AG20443 (cell line): ENCODE measurements at regions not wholly inside any gene's neighbourhood (a gene's known extent, or its start where the extent isn't known, plus 50 kb on each side); places are given as distances from the start of the nearest gene placed in this dataset.

Experiments
- DNase-seq: peaks from one replicate; pipeline ENCODE4 v3.0.0; 2012; ENCODE audit warnings: low spot score, mixed read lengths

DNA sequence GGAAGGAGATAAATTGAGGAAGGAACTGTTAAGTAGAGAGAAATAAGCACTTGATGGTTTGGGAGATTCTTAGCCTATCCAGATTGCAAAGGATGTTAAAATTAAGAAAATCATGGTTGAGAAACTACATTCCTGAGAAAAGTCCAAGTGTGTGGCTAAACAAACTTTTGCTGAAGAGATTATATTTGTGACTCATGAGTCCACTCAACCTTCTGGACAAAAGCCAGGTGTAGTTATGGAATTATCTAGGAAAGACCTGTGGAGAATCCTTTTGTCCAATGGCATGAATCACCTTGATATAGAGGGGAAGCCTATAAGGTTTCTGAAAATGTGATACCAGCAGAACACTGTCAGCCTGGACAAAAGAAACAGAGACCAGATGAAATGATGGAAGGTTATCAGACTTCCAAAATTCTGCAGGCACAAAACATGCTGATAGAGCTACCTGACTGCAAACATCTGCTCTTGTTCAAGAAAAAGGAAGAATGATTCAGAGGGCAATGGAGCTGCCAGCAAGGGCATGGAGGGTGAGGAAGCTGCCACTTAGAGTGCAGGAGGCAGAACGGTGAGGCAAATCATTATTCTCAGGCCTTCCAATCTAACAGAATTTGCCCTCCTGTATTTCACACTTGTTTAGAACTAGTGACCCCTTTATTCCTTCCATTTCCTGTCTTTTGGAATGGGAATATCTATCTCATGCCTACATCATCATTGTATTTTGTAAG is 300.6 kb upstream of the PRMT6 start:
- DNase-seq = peak; percentile 58

DNA sequence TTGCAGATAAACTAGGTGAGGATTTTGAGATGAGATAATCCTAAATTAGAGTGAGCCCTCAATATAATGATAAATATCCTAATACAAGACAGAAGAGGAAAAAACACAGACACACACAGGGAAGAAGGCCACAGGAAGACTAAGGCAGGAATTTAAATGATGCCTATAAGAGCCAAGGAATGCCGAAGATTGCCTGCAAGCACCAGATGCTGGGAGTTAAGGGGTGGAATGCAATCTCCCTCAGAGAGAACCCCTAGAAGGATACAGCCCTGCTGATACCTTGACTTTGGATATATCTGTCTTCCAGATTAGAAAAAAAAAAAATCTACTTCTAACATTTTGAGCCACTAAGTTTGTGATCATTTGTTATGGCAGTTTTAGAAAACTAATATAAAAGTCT is 299.7 kb upstream of the PRMT6 start:
- DNase-seq = no peak

DNA sequence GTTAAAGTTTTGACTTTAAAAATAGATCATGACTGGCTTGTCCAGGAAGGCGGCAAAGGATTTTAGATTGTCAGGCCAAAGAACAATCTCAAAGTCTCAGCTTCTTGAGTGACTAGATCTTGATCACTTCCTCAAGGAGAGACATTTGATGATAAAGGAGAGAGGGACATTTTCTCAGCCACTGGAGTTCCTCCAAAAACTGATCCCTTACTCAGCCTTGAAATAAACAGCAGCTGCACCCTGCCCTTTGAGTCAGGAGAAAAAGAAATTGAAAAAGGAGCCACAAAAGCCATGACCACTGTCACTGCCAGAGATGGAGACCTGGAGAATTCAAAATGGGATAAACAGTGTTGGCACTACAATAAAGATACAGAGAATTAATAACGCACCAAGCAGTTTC is 288.4 kb upstream of the PRMT6 start:
- DNase-seq = peak; percentile 14

DNA sequence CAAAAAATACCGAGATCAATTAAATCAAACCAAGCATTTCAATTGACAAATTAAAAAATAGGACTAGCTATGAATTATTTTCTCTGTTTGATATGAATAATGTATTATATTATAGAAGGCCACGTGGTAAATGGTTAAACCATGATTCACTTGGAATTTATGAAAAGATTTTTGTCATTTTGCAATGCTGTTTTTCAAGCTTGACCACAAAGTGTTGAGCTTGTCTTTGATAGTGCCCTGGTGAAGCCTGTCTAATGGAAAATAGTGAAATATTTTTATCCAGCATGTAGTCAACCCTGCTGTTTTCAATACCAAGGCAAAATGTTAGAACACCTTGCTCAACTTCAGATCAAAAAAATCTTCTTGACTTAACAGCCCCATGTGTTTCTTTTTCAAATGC is 288.0 kb upstream of the PRMT6 start:
- DNase-seq = peak; percentile 29

DNA sequence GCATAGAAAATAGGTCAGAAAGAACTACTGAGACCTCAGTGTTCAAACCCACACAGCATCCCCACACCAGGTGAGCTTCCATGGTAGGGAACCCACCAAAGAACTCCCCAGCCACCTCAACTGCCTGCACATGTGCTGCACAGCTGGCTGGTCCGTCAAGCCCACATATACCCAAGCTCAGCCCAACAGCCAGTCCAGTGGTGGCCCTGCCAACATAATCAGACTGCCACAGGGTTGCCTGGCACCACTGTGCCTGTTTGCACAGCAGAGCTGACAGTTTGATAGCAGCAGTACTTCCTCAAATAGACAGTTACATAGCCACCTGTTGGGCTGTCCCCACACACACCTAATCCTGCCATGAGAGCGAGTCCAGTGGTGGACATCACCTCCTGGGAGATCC is 283.3 kb upstream of the PRMT6 start:
- DNase-seq = no peak

DNA sequence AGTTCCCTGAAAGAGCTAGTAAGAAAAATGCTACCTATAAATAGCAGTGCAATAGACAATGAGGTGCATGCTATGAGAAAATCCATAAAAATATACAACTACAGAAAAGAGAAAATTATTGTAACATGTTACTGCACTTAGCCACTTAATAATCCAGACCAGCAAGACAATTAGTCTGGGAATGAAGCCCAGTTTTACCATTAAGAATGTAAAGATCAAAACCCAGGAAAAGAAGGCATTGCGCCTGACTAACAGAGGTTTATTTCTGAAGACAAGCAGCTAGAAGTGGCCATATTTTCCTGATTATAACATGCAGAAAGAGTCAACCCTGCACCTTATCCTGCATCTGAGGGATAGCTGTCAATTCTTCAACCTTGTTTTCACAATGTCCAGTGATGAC is 276.4 kb upstream of the PRMT6 start:
- no peak for DNase-seq

DNA sequence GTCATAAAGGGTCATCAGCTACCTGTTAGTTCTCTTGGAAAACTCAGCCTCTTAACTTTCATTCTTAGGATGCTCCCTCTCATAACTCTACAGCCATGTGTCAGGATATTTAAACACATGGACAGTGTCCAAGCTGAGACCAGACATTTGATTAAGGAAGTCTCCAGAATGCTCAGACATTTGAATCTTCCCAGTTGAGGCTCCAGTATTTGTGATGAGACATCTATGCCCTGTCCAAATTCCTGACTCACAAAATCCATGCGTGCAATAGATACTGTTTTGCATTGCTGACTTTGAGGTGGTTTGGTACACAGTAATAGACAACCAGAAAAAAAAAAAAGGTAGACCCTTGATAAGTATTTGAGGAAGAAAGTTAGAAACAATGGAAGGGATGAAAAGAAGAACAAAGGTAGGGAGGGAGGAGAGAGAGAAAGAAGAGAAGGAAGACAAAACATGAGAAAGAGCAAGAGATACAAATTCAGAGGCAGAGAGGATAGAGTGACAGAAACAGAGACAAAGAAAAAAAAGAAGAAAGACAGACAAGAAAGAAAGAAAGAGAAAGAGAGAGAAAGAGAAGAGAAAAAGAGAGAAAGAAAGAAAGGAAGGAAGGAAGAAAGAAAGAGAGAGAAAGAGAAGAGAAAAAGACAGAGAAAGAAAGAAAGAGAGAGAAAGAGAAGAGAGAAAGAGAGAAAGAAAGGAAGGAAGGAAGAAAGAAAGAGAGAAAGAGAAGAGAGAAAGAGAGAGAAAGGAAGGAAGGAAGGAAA is 275.5 kb upstream of the PRMT6 start:
- peak; percentile 19 for DNase-seq

DNA sequence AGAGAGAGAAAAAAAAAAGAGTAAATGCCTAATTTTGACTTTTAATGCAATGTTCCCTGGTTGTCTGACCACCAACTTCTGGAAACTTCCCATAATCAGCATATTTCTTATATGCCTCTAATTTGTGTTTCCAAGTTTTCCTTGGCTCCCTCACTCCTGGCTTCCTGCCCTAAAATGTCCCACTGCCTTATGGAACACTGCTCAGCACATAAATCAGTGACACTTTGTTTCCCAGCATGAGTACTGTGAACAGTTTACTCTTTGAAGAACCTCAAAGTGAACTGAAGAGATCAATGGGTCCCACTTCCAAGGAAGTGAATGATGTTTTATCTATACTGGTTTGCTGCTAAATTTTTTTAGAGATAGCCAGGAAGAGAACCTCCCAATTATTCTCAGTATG is 271.3 kb upstream of the PRMT6 start:
- DNase-seq = no peak

DNA sequence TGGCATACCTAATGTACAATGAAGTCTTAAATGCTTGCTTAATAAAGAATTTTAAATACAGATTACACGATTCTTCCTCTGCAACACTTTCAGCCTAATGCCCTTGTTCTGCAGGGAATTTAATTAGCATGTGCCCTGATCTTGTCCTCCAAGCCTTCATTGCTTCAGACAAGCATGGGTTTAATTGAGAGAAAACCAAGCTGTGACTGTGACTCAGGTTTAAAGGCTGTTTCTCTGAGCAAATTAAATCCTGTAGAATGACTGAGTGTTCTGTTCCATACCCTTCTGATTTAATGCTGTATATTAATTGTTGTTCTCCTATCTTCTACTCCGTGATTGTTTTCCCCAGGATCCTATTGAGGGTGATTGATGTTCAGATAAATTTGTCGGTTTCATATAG is 269.0 kb upstream of the PRMT6 start:
- DNase-seq = no peak

DNA sequence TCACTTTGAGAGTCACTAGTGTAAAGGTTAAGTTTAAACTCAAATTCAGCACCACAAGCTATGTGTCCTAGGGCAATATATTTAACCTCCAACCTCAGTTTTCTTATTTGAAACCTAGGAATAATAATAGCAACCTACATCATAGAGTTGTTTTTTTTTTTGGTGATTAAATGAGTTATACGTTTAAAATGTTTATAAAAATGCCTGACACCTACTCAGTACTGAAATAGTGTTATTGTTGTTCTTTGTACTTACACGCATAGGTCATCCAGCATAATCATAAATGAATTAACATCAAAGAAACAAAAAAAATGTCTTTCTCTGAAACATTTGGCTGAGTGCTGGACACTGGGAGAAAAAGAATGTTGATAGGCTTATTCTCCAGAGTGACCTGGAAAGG is 266.8 kb upstream of the PRMT6 start:
- DNase-seq = no peak

DNA sequence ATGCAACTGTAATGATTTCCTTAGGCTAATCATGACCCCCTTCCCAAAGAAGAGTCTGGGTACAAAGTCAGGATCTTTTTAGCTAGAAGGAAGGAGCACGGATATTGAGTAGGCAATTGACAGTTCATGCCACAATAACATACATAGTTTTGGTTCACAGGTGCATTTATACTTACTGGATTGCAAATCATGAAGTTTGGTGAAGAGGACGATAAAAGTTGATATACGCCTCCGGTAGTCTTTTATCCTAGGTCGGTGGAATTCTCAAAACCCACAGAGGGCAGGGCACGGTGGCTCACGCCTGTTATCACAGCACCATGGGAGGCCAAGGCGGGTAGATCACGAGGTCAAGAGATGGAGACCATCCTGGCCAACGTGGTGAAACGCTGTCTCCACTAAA is 265.4 kb upstream of the PRMT6 start:
- DNase-seq = no peak

DNA sequence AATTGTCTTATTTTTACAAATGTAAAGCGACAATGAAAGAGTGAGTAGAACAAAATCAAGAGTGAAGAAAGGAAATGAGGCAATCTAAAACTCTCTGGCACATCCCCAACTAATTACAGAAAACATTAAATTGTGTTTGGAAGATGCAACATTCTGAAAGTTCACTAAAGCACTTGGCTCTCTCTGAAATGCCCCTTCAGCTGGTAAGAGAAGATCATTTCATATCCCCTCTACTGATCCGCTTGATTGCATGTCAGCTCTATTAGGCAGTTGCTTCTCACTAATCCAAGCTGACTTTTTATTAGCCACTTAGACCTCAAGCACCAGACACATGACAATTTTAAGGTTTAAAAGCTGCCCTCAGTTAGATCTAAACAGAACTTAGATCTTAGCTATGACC is 262.8 kb upstream of the PRMT6 start:
- no peak for DNase-seq

DNA sequence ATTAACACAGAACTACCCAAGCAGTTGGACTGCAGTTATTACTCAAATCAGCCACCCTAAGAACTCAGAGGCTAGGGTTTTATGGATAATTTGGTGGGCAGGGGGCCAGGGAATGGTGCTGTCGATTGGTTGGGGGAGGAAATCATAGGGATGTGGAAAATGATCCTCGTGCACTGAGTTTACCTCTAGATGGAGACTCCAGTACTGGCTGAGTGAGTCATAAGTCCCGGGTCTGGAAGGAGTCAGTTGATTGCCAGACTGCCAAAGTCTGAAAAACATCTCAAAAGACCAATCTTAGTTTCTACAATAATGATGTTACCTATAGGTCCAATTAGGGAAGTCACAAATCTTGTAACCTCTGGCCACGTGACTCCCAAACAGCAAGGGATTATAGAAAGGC is 257.5 kb upstream of the PRMT6 start:
- DNase-seq = peak; percentile 24

DNA sequence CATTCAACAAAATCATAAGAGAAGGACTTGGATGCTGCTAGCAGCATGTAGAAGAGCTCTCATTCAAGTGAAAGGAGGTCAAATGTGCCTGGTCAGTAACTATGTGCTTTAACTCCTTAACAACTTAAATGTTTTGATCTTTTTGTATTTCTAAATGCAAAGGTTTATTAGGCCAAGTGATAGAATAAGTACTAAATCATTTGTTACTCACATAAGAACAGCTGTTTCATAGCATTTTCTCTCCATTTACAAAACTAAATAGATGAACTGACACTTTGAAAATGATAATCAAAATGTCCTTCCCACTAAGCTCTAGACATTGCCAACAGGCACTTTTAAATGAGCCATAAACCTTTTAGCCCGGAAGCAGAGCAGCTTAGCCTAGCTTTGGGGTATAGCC is 254.3 kb upstream of the PRMT6 start:
- DNase-seq = no peak

DNA sequence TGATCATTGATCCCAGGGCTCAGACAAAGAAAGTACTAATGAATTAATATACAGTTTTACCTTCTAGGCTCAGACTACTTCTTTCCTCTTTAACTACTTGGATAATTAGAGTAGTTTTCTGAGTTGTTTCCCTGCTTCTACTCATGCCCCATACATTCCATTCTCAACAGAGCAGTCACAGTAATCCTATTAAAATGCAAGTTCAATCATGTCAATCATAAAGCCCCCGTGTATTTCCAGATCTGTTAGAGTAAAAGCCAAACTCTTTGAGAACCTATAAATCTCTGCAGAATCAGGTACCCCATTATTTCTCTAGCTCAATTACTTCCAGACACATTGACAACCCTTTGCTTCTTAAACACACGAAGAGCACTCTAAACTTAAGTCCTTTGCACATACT is 242.1 kb upstream of the PRMT6 start:
- DNase-seq = no peak

DNA sequence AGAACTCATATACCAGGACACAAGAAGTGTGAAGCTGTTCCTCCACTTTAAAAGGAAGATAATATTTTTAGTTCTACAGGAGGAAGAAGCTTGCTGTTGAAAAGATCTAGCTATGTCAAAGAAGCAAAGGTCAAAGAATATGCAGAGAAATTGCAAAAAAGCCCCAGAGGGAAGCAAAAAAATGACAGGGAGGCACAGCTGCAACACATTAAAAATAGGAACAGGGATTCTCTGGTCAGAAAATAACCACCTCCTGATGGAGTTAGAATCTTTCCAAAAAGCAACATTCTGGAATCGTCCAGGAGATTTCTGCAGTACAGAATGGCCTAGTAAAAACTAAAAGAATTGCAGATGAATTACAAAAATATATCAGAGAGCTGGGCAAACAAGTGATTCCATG is 238.9 kb upstream of the PRMT6 start:
- DNase-seq = peak; percentile 18

DNA sequence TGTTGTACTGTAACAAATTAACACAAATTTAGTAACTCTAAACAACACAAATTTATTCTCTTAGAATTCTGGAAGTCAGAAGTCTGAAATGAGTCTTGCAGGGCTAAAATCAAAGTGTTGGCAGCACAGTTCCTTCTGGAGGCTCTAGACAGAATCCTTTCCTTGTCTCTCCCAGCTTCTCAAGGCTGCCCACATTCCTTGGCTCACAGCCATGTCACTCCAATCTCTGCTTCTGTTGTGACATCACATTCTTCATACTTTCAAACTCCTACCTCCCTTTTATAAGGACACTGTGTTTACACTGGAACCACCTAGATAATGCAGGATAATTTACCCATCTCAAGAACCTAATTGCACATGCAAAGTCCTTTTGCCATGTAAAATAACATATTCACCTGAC is 225.0 kb upstream of the PRMT6 start:
- DNase-seq = peak; percentile 8

DNA sequence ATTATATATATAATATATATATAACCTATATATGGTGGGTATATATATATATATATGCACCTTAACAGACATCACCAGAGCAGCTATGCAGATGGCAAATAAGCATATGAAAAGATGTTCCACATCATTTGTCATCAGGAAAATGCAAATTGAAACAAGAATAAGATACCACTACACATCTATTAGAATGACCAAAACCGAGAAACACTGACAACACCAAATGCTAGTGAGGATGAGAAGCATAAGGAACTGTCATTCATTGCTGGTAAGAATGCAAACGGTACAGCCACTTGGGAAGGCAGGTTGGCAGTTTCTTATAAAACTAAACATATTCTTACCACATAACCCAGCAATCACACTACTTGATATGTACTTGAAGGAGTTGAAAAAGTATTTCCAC is 219.8 kb upstream of the PRMT6 start:
- no peak for DNase-seq

DNA sequence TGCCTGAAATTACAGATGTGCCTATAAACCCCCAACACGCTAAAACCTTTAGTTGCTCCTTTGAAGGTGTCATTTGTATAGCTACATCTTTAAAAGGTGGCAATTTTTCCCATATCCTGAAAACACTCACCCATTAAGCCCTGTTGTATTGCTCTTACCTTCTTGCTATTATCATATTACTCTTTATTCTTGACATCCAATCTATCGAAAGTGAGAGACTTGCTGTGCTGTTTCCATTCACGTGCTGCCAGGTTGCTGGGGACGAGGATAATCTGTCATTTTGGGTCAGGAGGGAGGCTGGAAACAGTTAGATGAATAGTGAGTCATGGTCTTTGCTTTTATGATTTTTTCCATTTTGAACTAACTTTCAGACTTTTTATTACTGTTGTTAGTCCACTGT is 213.0 kb upstream of the PRMT6 start:
- DNase-seq = no peak

DNA sequence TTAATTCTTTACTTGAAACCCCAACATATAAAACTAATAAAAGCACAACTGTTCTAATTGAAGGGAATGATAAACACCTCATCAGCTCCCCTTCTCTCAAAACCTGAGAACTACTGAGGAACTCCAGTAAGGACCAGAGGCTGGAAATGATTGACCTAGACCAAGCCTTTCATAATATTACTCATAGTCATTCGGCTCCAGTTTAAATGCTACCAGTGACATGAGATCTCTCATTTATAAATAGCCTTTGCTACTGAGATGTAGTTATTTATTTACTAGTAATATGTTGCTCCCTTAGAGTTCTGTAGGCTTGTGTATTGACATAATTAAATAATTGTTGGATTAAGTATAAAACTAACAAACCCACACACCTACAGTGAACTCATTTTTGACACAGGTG is 209.8 kb upstream of the PRMT6 start:
- no peak for DNase-seq

DNA sequence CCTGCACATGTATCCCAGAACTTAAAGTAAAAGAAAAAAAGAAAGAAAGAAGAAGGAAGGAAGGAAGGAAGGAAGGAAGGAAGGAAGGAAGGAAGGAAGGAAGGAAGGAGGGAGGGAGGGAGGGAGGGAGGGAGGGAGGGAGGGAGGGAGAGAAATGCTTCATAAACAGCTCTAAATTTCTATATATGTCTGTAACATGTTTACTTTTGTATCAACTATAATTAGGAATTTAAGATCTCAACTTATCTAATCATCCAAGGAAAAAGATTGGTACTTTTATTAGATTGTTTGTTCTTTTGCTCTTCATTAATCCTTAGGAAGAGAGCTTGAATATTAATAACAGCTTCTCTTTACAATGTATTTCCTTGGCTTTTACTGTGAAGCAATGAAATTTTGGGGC is 195.4 kb upstream of the PRMT6 start:
- DNase-seq = no peak

DNA sequence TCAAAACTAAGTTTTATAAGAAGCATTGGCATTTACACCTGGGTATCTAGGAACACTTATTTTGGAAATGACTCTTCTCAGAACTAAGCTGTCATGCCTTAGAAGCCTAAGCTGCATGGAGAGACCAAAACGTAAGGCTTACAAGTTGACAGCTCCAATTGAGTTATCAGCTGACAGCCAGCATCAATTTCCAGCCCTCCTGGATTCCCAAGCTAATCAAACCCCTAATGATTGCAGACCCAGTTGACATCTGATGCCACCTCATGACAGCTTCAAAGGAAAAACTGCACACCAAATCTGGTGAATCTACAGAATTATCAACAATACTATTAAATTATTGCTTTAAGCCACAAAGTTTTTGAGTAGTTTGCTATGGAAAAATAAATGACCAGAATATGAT is 187.6 kb upstream of the PRMT6 start:
- DNase-seq = no peak

DNA sequence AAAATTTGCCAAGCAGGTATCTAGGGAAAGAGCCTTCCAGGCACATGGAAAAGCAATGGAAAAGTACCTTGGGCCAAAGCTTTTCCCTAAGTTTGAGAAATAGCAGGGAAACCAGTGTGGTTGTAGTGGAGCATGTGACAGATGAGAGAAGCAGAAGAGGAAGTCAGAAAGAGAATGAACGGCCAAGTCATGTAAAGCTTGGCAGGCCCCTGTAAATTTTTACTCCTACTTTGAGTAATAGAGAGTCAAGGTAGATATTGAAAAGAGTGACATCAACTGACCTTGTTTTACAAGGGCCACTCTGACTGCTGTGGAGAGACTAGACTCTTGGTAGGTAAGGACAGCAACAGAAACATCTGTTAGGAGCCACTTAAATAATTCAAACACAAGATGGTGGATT is 180.9 kb upstream of the PRMT6 start:
- DNase-seq = no peak

DNA sequence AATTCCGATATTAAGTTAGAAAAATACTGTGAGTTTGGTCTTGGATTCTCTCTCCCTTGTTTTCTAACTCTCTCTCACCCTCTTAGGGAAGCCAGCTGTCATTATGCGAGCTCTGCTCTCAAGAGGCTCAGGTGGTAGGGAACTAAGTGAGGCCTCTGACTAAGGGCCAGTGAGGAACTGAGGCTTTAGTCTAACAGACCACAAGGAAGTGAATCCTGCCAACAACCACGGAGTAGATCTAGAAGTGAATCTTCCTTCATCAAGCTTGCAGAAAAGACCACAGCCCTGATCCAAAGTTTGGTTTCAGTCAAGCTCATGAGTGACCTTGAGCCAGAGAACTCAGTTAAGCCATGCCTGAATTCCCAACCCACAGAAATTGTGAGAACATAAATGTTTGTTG is 180.1 kb upstream of the PRMT6 start:
- no peak for DNase-seq
